Jurkat, Clone E6-1 (cell line): ENCODE measurements at regions not wholly inside any gene's neighbourhood (a gene's known extent, or its start where the extent isn't known, plus 50 kb on each side); places are given as distances from the start of the nearest gene placed in this dataset.
A peak's percentile ranks its signal among the peaks of the same experiment; 100 is the strongest.
"Not testable (repeated sequence)": the region's sequence is repeated elsewhere in the genome, so short reads cannot be mapped to it uniquely, and the experiment has no call there.

Experiments used
- DNase-seq: peaks from one replicate; pipeline ENCODE4 v3.0.0-alpha.2; 2011; ENCODE audit warnings: low read depth, low spot score
- H3K4me3 ChIP-seq: 2 replicates; pipeline ENCODE4 v1.5.1; 2011; ENCODE audit warnings: mild to moderate bottlenecking, low read length, control low read depth, moderate library complexity

DNA sequence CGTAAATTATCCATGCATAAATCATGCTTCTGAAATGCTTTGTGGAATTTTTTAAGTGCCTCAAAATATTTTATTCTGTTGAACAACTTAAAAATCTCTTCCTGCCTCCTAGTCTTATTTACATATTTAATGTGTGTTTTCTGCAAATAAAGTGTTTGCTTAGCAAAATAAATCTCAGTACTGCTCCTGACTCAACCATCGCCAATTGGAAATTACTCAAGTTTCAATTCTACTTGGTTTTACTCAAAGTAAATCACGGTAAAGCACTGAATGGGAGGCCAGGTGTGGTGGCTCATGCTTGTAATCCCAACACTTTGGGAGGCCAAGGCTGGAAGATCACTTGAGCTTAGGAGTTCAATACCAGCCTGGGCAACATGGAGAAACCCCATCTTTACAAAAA is 152.2 kb upstream of the NR5A2 start:
- no peak for DNase-seq
- no peak overlapping the region for H3K4me3 ChIP-seq

DNA sequence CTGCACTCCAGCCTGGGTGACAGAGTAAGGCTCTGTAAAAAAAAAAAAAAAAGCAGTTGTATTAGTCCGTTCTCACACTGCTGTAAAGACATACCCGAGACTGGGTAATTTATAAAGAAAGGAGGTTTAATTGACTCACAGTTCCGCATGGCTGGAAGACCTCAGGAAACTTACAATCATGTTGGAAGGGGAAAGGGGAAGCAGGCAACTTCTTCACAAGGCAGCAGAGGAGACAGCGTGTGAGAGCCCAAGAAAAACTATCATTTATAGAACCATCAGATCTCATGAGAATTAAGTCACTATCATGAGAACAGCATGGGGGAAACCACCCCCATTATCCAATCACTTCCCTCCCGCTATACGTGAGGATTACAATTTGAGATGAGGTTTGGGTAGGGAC is 151.7 kb upstream of the NR5A2 start:
- no peak for DNase-seq
- no peak overlapping the region for H3K4me3 ChIP-seq

DNA sequence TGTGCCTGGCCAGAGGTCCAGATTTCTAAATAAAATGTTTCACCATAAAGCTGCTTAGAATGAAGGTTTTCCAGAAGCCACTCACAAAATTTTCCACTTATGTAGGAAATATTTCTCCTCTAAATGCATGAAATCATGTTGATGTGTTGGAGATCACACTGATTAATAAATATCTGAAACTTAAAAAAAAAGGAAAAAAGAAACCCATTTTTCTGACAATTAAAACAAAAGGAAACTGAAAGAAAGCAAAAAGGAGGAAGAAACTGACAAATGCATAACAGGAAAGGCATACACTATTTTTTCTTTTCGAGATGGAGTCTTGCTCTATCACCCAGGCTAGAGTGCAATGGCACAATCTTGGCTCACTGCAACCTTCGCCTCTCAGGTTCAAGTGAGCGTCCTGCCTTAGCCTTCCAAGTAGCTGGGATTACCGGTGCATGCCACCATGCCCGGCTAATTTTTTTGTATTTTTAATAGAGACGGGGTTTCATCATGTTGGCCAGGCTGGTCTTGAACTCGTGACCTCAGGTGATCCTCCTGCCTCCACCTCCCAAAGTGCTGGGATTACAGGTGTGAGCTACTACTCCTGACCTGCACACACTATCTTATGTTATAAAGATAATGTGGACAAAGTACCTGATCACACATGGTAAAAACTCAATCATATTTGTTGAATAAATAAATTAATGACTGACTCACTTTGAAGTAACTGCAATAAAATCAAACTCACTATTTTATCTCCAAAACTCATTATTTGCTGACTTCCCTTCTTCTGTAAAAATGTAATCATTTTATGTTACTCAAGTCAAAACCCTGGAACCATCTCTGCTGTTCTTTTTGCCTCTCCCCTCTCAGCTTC is 149.8 kb upstream of the NR5A2 start:
- no peak overlapping the region for H3K4me3 ChIP-seq
- DNase-seq, result no peak

DNA sequence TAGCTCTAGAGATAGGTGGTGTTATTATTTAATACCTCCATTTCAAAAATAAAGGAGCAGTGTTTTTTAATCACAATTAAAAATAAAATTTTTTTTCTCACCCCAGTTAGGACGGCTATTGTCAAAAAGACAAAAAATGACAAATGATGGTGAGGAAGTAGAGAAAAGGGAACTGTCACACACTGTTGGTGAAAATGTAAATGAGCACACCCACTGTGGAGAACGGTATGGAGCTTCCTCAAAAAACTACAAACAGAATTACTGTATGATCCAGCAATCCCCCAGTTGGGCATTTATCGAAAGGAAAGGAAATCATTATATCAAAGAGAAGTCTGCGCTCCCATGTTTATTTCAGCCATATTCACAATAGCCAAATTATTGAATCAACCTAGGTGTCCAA is 148.7 kb upstream of the NR5A2 start:
- no peak for DNase-seq
- no peak overlapping the region for H3K4me3 ChIP-seq

DNA sequence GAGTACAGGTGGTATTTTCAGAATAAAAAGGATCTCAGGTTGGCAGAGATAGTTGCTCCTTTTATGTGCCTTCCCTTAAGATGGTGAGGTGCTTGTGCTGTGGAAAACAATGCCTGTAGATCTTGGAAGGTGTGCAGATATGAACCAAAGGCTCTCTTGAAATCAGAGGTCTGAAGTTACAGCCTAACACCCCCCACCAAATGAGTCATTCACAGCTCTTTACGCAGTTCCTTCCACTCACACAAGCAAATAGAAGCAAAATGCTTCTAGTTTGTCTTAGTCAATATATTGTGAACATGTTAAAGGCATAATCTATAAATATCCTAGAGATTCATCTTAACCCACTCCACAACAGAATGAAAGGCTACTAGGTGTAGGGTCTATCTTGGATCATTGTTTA is 128.9 kb upstream of the NR5A2 start:
- no peak overlapping the region for H3K4me3 ChIP-seq
- DNase-seq, result no peak

DNA sequence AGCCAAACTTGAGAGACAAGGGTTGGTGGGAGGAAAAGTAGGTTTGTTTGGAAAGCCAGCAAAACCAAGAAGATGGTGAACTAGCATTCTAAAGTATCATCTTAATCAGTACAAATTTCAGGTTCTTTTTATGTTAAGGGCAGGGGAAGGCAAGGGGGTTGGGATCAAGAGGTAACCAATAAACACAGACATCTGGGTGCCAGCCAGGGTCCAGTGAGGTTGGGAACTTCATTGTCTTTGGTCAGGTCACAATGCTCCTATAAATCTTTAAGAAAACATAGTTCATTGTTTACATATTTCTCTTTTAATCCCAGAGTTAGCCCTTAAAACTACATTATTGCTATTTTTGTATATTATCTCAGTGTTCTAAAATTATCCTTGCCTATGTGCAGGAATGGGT is 126.2 kb upstream of the NR5A2 start:
- DNase-seq, result no peak
- no peak overlapping the region for H3K4me3 ChIP-seq

DNA sequence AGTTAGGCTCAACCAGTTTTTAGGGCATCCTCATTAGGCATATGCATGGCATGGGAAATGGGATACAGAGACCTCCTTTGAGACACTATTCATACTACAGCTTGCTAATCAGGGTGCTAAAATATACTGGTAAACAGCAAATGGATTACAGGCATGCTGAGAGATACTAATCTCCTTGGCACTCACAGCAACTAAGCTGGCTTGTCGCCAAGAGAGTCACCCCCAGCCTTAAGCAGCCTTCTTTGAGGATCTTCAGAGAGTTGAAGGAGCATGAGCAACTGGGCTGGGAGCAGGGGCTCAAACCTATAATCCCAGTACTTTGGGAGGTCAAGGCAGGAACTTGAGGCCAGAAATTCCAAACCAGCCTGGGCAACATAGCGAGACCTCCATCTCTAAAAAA is 120.1 kb upstream of the NR5A2 start:
- DNase-seq, result no peak
- H3K4me3 ChIP-seq, result no peak overlapping the region

DNA sequence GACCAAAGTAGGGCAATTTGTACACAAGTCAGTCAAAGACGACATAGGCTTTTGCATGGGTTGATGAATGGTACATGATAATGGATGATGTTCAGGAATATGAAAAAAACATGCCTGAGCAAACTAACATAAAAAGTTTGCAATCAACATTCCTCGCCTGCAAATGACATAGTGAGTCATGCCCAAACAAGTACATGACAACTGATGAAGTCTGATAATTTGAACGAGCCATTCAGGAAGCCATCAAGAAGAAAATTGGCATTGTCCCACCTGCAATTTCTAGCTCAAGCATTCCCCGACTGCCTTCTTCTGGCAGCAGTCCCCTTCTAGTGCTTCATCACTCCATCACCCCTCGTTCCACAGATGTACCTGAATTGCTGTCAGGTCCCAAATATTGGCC is 118.4 kb upstream of the NR5A2 start:
- H3K4me3 ChIP-seq, result no peak overlapping the region
- no peak for DNase-seq

DNA sequence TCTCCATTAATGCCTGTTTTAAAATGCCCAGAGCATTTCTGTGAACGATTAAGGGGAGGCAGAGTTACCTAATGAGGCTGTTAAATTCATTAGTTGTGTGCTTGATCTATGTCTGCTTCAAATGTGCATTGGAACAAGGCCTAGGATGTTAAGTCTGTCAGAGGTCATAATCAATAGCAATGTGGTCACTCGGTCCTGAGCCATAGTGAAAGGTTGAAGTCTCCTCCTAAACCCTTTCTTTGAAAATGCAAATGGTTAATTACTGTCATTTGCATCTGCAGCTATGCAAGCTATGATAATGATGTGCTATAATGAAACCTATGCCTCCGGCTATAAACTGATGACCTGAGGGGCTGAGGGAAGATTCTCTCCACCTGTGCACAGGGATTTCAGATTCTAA is 114.2 kb upstream of the NR5A2 start:
- no peak for DNase-seq
- H3K4me3 ChIP-seq, result no peak overlapping the region

DNA sequence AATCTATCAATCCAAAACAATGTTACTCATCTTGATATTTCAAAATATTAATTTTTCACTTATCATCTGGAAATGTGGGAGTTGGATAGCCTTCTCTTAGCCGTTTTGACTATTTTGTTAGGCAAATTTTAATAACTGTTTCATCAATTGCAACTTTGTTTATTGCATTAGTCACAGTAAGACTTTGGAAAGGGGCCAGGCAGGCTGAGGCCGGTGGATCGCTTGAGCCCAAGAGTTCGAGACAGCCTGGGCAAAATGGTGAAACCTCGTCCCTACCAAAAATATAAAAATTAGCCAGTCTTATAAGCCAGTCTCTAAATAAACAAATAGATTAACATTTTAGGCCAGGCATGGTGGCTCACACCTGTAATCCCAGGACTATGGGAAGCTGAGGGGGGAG is 113.0 kb upstream of the NR5A2 start:
- no peak for DNase-seq
- no peak overlapping the region for H3K4me3 ChIP-seq

DNA sequence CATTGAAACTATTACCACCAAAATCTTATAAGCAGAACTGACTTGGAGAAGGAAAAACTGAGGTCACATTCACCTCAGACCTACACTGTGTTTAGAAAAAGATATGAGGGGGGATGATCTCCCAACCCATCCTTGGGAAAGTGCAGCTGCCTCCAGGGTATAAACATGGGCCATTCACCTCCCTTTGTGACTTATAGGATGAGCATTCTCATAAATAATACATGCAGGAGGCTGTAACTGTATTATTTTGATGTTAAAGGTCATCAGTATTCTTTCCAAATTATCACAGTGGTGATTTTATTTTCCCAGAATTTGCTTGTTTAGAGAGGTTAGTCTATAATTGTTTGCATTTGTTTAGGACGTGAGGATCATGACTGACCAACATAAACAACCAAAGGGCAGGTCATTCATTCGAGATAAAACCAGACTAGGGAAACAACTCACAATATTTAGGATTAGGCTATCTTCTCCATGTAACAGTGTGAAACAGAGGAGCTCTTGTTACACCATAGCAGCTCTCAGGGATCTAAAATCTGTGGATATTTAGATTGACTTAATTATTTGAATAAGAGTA is 109.2 kb upstream of the NR5A2 start:
- DNase-seq, result no peak
- H3K4me3 ChIP-seq, result no peak overlapping the region

DNA sequence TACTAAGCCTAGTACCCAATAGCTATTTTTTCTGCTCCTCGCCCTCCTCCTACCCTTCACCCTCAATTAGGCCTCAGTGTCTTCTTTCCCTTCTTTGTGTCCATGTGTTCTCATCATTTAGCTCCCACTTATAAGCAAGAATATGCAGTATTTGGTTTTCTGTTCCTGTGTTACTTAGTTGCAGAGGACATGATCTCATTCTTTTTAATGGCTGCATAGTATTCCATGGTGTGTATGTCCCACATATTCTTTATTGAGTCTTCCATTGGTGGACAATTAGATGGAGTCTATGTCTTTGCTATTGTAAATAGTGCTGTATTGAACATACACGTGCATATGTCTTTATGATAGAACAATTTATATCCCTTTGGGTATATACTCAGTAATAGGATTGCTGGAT is 106.9 kb upstream of the NR5A2 start:
- no peak overlapping the region for H3K4me3 ChIP-seq

DNA sequence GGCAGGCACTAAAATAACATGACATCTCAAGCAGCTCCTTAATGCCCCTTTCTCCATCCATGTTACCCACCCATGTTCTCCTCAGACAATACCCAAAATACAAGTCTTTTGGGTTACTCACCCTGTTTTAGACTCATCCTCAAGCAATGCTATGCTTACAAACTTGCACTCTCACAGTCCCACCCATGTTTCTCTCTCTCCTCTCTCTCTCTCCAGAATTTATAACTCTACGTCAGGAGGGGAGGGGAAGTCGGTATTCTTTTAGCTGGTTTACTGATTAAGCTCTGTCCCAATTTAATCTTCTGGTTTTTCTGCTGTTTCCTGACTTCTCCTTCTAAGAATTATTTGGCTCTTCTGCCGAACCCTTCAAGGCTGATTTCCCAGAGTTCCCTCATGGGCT is 98.0 kb upstream of the NR5A2 start:
- no peak for DNase-seq
- no peak overlapping the region for H3K4me3 ChIP-seq

More for the DNA sequence above, 106.9 kb upstream of the NR5A2 start:
- DNase-seq, result no peak

DNA sequence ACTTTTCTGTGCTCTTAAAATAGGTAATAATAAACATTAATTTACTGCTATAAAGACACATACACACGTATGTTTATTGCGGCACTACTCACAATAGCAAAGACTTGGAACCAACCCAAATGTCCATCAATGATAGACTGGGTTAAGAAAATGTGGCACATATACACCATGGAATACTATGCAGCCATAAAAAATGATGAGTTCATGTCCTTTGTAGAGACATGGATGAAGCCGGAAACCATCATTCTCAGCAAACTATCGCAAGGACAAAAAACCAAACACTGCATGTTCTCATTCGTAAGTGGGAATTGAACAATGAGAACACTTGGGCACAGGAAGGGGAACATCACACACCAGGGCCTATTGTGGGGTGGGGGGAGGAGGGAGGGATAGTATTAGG is 97.4 kb upstream of the NR5A2 start:
- not testable (repeated sequence) for H3K4me3 ChIP-seq, DNase-seq

DNA sequence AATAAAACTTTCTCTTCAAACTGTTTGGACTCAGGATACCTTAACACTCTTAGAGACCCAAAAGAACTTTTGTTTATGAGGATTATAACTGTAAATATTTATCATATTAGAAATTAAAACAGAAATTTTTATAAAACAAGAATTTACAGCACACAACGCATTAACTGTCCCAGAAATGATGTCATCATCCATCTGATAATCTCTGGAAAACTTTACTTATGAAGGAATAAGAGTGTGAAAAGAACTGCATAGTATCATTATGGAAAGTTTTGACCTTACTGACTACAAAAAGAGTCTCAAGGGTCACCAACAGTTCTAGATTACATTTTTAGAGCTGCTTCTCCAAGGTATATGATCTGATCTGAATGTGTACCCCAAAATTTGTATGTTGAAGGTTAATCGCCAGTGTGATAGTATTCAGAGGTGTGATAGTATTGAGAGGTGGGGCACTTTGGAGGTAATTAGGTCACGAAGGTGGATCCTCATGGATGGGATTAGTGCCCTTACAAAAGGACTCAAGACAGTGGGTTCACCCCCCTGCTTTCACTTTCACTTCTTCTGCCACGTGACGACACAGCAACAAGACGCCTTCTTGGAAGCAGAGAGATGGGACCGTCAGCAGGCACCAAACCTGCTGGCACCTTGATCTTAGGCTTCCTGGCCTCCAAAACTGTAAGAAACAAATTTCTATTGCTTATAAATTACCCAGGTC is 95.7 kb upstream of the NR5A2 start:
- H3K4me3 ChIP-seq, result no peak overlapping the region; the same call in 1 of the 2 replicates
- peak; percentile 24 for DNase-seq

DNA sequence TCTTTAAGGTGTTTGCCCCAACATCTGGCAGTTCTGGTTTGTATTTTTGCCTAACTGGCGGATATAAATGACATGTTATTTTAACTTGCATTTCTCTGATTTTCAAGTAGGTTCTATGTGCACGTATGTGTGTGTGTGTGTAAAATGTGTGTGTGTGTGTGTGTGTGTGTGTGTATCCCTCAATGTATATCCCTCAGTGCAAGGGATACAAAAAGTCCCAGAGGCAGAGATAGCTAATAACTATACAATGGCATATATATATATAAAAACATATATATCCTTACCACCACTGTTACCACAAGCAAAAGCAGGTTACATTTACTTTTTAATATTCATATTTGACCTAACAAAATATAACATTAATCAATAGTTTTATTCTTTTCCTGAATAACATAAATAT is 95.0 kb upstream of the NR5A2 start:
- no peak for DNase-seq
- H3K4me3 ChIP-seq, result no peak overlapping the region

DNA sequence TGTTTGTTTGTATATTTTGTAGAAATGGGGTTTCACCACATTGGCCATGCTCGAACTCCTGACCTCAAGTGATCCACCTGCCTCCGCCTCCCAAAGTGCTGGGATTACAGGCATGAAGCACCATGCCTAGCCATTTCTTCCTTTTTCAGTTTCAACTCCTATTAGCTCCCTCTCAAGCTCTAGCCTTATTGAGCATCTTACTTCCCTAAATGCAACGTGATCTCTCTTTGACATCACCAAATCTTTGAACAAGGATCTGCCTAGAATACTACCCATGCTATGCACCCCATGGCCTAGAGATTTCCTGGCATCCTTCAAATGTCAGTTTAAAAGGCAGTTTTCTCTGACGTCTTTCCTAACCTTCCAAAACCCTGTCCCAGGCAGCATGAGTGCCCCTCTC is 91.1 kb upstream of the NR5A2 start:
- no peak for DNase-seq
- H3K4me3 ChIP-seq, result no peak overlapping the region

DNA sequence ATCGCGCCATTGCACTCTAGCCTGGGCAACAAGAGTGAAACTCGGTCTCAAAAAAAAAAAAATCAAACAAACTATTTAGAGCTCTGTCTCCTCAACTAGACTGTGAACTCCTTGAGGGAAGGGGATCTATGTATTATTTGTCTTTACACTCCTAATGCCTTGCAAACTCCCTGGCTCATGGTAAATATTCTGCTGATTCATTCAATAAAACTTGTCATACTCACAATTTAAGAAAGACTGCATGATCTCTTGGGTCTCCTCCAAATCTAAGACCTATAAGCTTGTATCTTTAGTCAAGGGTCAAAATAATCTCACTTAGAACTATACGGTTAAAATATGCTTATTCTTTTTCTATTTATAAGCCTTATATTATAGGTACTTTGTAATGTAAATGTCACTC is 90.3 kb upstream of the NR5A2 start:
- H3K4me3 ChIP-seq, result no peak overlapping the region
- DNase-seq, result no peak

DNA sequence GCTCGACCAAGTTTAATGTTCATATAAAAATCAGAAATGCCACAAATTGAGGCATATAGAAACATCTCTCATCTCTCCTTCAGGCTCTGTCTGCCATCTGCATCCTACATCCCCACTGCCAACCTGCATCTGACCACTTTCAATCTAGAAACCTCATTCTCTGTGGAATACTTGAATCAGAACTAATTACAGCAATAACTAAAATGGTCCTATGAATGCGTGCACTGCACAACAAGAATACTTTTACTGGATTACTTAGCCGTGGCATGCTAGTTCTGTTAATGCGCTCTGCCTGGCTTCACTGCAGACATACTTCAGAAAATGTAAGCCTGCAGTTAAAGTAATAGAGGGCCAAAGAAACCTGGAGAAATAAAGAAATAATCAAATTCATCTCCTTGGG is 89.8 kb upstream of the NR5A2 start:
- DNase-seq, result no peak
- H3K4me3 ChIP-seq, result no peak overlapping the region

DNA sequence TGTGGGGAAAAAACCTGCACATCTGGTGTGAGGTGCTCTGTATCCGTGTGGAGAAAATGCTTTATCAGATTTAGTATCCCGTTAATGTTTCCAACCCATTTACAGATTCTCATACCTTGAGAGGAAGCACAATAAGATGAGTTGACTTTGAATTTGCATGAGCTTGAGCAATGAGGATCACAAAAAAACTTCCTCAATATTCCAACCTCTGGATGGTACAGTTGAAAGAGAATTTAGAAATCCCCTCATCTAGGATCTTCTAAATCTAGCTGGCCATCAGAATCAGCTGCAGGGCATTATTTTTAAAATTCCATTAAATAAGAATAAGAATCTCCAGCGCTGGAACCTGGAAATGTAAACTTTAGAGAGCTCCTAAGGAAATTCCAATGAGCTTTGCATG is 82.5 kb upstream of the NR5A2 start:
- no peak for DNase-seq
- no peak overlapping the region for H3K4me3 ChIP-seq
